ENCODE measurements at regions not wholly inside any gene's neighbourhood (a gene's known extent, or its start where the extent isn't known, plus 50 kb on each side); places are given as distances from the start of the nearest gene placed in this dataset.

- no peak overlapping the region for H2BK5ac ChIP-seq (ENCODE audit: low read depth, low read length, poor library complexity, severe bottlenecking)
- H3K18ac ChIP-seq (ENCODE audit: low read depth in 1 of 2, low read length in 2 of 2), result no peak overlapping the region
- no peak overlapping the region for H3K4ac ChIP-seq (ENCODE audit: low read depth in 1 of 2, low read length in 2 of 2)
- DNase-seq, result no peak
- H3K36me3 ChIP-seq (ENCODE audit: control insufficient read depth in 1 of 2, insufficient read depth in 2 of 2, low read depth in 1 of 2, low read length in 2 of 2), result no peaks in the 10 kb centered on the region
- H3K4me2 ChIP-seq (ENCODE audit: low read length, poor library complexity, severe bottlenecking), result no peak overlapping the region
- peaks cover 3% of the 10 kb centered on the region for H3K4me1 ChIP-seq (ENCODE audit: control insufficient read depth, insufficient read depth, low read depth, low read length)
- H3K27me3 ChIP-seq (ENCODE audit: control insufficient read depth in 1 of 2, insufficient read depth in 1 of 2, low read length in 2 of 2), result no peaks in the 10 kb centered on the region
- 100% methylated on average over 1 of the region's 2 CpGs for WGBS
- no peak overlapping the region for H4K8ac ChIP-seq (ENCODE audit: low read length)
- H2BK120ac ChIP-seq (ENCODE audit: low read depth, low read length), result no peak overlapping the region
- H3K79me1 ChIP-seq (replicated peaks; ENCODE audit: low read length, poor library complexity, severe bottlenecking), result no peaks in the 10 kb centered on the region
- H3K23ac ChIP-seq (ENCODE audit: low read length in 2 of 2), result no peak overlapping the region
- H2AFZ ChIP-seq (ENCODE audit: low read depth, low read length), result no peak overlapping the region
- no peak overlapping the region for H2BK15ac ChIP-seq (ENCODE audit: low read depth, poor library complexity, severe bottlenecking)
- H3K9me3 ChIP-seq (ENCODE audit: control insufficient read depth, low read length), result peaks cover 12% of the 10 kb centered on the region
- no peak overlapping the region for H3K4me3 ChIP-seq (ENCODE audit: insufficient read depth in 1 of 2, low read depth in 1 of 2, low read length in 2 of 2)
- H2BK12ac ChIP-seq (ENCODE audit: low read length in 2 of 2), result no peak overlapping the region
- H3K9ac ChIP-seq (ENCODE audit: low read length), result no peak overlapping the region
- no peak overlapping the region for H3K27ac ChIP-seq (ENCODE audit: low read length, poor library complexity, severe bottlenecking)
- H2AK5ac ChIP-seq (ENCODE audit: low read length, severe bottlenecking), result no peak overlapping the region
- H4K91ac ChIP-seq (ENCODE audit: low read length), result no peak overlapping the region
- no peak overlapping the region for H3K14ac ChIP-seq (ENCODE audit: low read length in 2 of 2)
Observed at GRCh38 chr18:73059280-73059679, 191.5 kb upstream of the NETO1 start.

- H4K8ac ChIP-seq (ENCODE audit: low read length), result no peak overlapping the region
- no peak overlapping the region for H3K18ac ChIP-seq (ENCODE audit: low read depth in 1 of 2, low read length in 2 of 2)
- no peaks in the 10 kb centered on the region for H3K36me3 ChIP-seq (ENCODE audit: control insufficient read depth in 1 of 2, insufficient read depth in 2 of 2, low read depth in 1 of 2, low read length in 2 of 2)
- peaks cover 2% of the 10 kb centered on the region for H3K4me1 ChIP-seq (ENCODE audit: control insufficient read depth, insufficient read depth, low read depth, low read length)
- no peak overlapping the region for H2BK15ac ChIP-seq (ENCODE audit: low read depth, poor library complexity, severe bottlenecking)
- no peak overlapping the region for H4K91ac ChIP-seq (ENCODE audit: low read length)
- no peak overlapping the region for H3K23ac ChIP-seq (ENCODE audit: low read length in 2 of 2)
- no peak overlapping the region for H2BK12ac ChIP-seq (ENCODE audit: low read length in 2 of 2)
- H3K4me2 ChIP-seq (ENCODE audit: low read length, poor library complexity, severe bottlenecking), result no peak overlapping the region
- H3K27me3 ChIP-seq (ENCODE audit: control insufficient read depth in 1 of 2, insufficient read depth in 1 of 2, low read length in 2 of 2), result no peaks in the 10 kb centered on the region
- no peak overlapping the region for H2BK120ac ChIP-seq (ENCODE audit: low read depth, low read length)
- H3K14ac ChIP-seq (ENCODE audit: low read length in 2 of 2), result no peak overlapping the region
- H3K4me3 ChIP-seq (ENCODE audit: insufficient read depth in 1 of 2, low read depth in 1 of 2, low read length in 2 of 2), result no peak overlapping the region
- H3K9ac ChIP-seq (ENCODE audit: low read length), result no peak overlapping the region
- H3K27ac ChIP-seq (ENCODE audit: low read length, poor library complexity, severe bottlenecking), result no peak overlapping the region
- H2BK5ac ChIP-seq (ENCODE audit: low read depth, low read length, poor library complexity, severe bottlenecking), result no peak overlapping the region
- peaks cover 22% of the 10 kb centered on the region for H3K9me3 ChIP-seq (ENCODE audit: control insufficient read depth, low read length)
- no peak overlapping the region for H2AK5ac ChIP-seq (ENCODE audit: low read length, severe bottlenecking)
- no peak overlapping the region for H2AFZ ChIP-seq (ENCODE audit: low read depth, low read length)
- H3K79me1 ChIP-seq (replicated peaks; ENCODE audit: low read length, poor library complexity, severe bottlenecking), result no peaks in the 10 kb centered on the region
- DNase-seq, result no peak
- no peak overlapping the region for H3K4ac ChIP-seq (ENCODE audit: low read depth in 1 of 2, low read length in 2 of 2)
Observed at GRCh38 chr18:73047688-73048087, 179.9 kb upstream of the NETO1 start.

- Histone ChIP-seq H2AK5ac (ENCODE audit: low read length, severe bottlenecking) (no peak overlapping the region), H3K18ac (ENCODE audit: low read depth in 1 of 2, low read length in 2 of 2) (no peak overlapping the region), H3K27ac (ENCODE audit: low read length, poor library complexity, severe bottlenecking) (no peak overlapping the region), H3K14ac (ENCODE audit: low read length in 2 of 2) (no peak overlapping the region), H3K4me3 (ENCODE audit: insufficient read depth in 1 of 2, low read depth in 1 of 2, low read length in 2 of 2) (no peak overlapping the region), H3K36me3 (ENCODE audit: control insufficient read depth in 1 of 2, insufficient read depth in 2 of 2, low read depth in 1 of 2, low read length in 2 of 2) (no peaks in the 10 kb centered on the region), H3K23ac (ENCODE audit: low read length in 2 of 2) (no peak overlapping the region), H3K9ac (ENCODE audit: low read length) (no peak overlapping the region), H3K4ac (ENCODE audit: low read depth in 1 of 2, low read length in 2 of 2) (no peak overlapping the region), H4K91ac (ENCODE audit: low read length) (no peak overlapping the region), H3K27me3 (ENCODE audit: control insufficient read depth in 1 of 2, insufficient read depth in 1 of 2, low read length in 2 of 2) (no peaks in the 10 kb centered on the region), H2AFZ (ENCODE audit: low read depth, low read length) (no peak overlapping the region), H3K4me2 (ENCODE audit: low read length, poor library complexity, severe bottlenecking) (no peak overlapping the region), H3K9me3 (ENCODE audit: control insufficient read depth, low read length) (peaks cover 15% of the 10 kb centered on the region), H2BK15ac (ENCODE audit: low read depth, poor library complexity, severe bottlenecking) (no peak overlapping the region), H2BK120ac (ENCODE audit: low read depth, low read length) (no peak overlapping the region), H3K79me1 (replicated peaks; ENCODE audit: low read length, poor library complexity, severe bottlenecking) (no peaks in the 10 kb centered on the region), H2BK12ac (ENCODE audit: low read length in 2 of 2) (no peak overlapping the region), H3K4me1 (ENCODE audit: control insufficient read depth, insufficient read depth, low read depth, low read length) (peaks cover 2% of the 10 kb centered on the region), H2BK5ac (ENCODE audit: low read depth, low read length, poor library complexity, severe bottlenecking) (no peak overlapping the region), H4K8ac (ENCODE audit: low read length) (no peak overlapping the region)
- no peak for DNase-seq
- WGBS, result 79% methylated on average over 5 of the region's 5 CpGs
Observed at GRCh38 chr18:73045037-73045436, 177.2 kb upstream of the NETO1 start.

GRCh38 chr18:73043611-73044010, 175.8 kb upstream of the NETO1 start:
- no peak overlapping the region for H2BK120ac ChIP-seq (ENCODE audit: low read depth, low read length)
- no peak overlapping the region for H3K4me3 ChIP-seq (ENCODE audit: insufficient read depth in 1 of 2, low read depth in 1 of 2, low read length in 2 of 2)
- no peak overlapping the region for H4K8ac ChIP-seq (ENCODE audit: low read length)
- no peak overlapping the region for H3K4me2 ChIP-seq (ENCODE audit: low read length, poor library complexity, severe bottlenecking)
- no peak for DNase-seq
- H2AFZ ChIP-seq (ENCODE audit: low read depth, low read length), result no peak overlapping the region
- H3K23ac ChIP-seq (ENCODE audit: low read length in 2 of 2), result no peak overlapping the region
- H3K79me1 ChIP-seq (replicated peaks; ENCODE audit: low read length, poor library complexity, severe bottlenecking), result no peaks in the 10 kb centered on the region
- H3K4me1 ChIP-seq (ENCODE audit: control insufficient read depth, insufficient read depth, low read depth, low read length), result peaks cover 2% of the 10 kb centered on the region
- no peak overlapping the region for H2BK5ac ChIP-seq (ENCODE audit: low read depth, low read length, poor library complexity, severe bottlenecking)
- no peaks in the 10 kb centered on the region for H3K27me3 ChIP-seq (ENCODE audit: control insufficient read depth in 1 of 2, insufficient read depth in 1 of 2, low read length in 2 of 2)
- H2BK12ac ChIP-seq (ENCODE audit: low read length in 2 of 2), result no peak overlapping the region
- H3K14ac ChIP-seq (ENCODE audit: low read length in 2 of 2), result no peak overlapping the region
- no peak overlapping the region for H3K27ac ChIP-seq (ENCODE audit: low read length, poor library complexity, severe bottlenecking)
- no peak overlapping the region for H3K18ac ChIP-seq (ENCODE audit: low read depth in 1 of 2, low read length in 2 of 2)
- peaks cover 7% of the 10 kb centered on the region for H3K9me3 ChIP-seq (ENCODE audit: control insufficient read depth, low read length)
- H3K36me3 ChIP-seq (ENCODE audit: control insufficient read depth in 1 of 2, insufficient read depth in 2 of 2, low read depth in 1 of 2, low read length in 2 of 2), result no peaks in the 10 kb centered on the region
- H3K4ac ChIP-seq (ENCODE audit: low read depth in 1 of 2, low read length in 2 of 2), result no peak overlapping the region
- no peak overlapping the region for H4K91ac ChIP-seq (ENCODE audit: low read length)
- H2AK5ac ChIP-seq (ENCODE audit: low read length, severe bottlenecking), result no peak overlapping the region
- no peak overlapping the region for H3K9ac ChIP-seq (ENCODE audit: low read length)
- no peak overlapping the region for H2BK15ac ChIP-seq (ENCODE audit: low read depth, poor library complexity, severe bottlenecking)
